HG03095 (cell line): ENCODE measurements at regions not wholly inside any gene's neighbourhood (a gene's known extent, or its start where the extent isn't known, plus 50 kb on each side); places are given as distances from the start of the nearest gene placed in this dataset.
A peak's percentile ranks its signal among the peaks of the same experiment; 100 is the strongest.
"Not testable (repeated sequence)": the region's sequence is repeated elsewhere in the genome, so short reads cannot be mapped to it uniquely, and the experiment has no call there.

Experiments
- ATAC-seq: cut with Tn5 transposase; IDR thresholded peaks from one replicate; pipeline ENCODE4 v1.9.1; 2021; ENCODE audit warnings: moderate library complexity; ENCODE audit not compliant: unreplicated experiment

DNA sequence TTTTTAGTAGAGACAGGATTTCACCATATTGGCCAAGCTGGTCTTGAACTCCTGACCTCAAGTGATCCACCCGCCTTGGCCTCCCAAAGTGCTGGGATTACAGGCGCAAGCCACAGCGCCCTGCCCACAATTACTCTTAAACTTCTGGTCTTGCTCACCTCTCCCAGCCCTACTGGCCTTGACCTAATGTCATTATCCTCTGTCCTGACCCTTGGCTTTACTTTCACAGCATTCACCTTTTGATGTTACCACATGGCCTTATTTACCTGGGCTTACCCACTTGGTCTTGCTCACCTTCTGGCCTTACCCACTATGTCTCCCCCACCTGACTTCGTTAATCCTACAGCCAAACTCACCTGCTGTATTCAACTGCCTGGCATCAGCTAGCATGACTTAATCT lies 105.9 kb downstream of the IL12A start:
- no peak for ATAC-seq

DNA sequence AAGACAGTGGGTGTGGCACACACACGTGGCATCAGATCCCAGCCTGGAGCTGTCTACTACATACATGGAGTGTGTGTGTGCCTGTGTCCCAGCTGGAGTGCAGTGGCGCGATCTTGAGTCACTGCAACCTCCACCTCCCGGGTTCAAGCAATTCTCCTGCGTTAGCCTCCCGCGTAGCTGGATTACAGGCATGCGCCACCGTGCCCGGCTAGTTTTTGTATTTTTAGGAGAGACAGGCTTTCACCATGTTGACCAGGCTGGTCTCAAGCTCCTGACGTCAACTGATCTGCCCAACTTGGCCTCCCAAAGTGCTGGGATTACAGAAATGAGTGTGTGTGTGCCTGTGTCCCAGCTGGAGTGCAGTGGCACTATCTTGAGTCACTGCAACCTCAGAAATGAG lies 108.8 kb downstream of the IL12A start:
- no peak for ATAC-seq

DNA sequence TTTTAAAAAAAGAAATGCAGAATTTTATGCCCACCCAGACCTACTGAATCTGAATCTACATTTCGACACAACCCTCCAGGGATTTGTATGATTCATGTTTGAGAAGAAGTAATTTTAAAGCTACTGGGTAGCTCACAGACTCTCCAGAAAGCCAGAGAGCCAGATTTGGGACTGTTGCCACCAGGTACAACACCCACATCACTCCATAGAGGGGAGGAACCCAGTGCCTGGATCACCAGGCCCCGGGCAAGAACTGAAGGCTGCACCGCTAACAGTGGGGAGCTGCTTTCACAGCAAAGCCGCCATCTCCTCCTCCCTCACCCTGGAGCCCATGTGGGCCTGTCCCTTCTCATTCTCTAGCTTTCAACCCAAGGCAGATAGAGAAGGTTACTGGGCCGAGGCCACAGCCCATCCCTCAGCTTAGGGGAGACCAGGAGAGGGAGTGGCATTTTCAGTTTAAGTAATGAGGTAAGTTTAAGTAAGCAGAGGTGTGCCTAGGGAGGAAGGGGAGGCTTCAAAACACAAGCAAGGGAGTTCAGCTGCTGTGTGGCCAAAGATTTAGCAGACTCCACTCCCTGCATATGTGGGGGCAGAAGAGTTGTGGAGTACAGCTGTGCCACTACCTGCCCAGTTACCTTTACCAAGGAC lies 109.8 kb downstream of the IL12A start:
- ATAC-seq: no peak

DNA sequence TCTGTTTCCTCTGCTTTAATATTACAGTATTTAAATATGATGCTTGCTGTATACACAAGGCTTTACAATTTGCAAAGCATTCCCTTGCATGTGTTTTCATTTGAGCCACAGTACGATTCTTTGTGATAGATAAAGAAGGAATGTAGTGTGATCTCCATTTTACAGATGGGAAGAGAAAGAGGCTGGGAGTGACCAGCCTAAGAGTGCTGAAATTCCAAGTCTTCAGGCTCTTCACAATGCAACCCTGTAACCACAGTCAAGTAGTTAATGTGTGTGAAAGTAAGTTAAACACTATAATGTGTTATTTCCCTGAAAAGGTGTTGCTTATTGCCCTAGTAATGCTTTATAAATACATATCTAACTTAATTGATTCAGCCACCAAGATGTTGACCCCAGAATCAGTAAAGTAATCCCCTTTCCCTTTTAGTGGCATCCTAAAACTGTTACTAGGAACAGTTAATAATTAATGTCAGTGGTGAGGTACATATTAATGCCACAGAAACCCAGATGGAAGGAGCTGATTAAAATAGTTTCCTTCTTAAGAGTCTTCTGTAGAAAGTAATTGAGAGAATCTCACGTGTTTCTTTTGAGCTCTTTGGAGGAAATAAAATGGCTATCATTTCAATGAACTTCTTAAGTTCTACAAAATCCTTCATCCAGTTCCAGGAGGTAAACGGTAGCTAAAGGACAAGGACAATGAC lies 110.4 kb downstream of the IL12A start:
- ATAC-seq: no peak

DNA sequence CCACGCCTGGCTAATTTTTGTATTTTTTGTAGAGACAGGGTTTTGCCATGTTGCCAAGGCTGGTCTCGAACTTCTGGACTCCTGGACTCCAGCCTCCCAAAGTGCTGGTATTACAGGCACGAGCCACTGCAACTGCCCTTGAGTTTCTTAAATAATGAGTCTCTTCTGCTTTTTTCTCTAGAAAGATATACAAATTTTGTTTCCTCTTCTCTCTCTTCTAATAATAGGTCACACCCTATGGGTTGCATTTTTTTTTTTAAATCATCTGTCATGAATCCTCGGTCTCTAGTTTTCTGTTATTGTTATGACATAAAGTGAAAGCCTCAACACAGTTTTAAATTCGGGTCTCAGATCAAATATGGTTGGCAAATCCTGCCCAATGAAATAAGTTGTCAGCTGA lies 111.2 kb downstream of the IL12A start:
- peak; percentile 48 for ATAC-seq

DNA sequence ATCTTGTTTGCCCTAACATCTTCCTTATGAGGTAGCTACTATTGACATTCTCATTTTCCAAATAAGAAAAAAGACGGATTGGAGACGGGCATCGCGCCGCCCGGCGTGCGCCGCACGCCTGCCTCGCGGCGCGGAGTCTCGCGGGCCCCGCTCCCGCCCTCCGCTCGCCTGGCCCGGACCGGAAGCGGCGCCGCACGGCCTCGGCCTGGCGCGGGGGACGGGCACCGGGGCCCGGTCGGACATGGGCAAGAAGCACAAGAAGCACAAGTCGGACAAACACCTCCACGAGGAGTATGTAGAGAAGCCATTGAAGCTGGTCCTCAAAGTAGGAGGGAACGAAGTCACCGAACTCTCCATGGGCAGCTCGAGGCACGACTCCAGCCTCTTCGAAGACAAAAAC lies 112.0 kb downstream of the IL12A start:
- no peak for ATAC-seq

DNA sequence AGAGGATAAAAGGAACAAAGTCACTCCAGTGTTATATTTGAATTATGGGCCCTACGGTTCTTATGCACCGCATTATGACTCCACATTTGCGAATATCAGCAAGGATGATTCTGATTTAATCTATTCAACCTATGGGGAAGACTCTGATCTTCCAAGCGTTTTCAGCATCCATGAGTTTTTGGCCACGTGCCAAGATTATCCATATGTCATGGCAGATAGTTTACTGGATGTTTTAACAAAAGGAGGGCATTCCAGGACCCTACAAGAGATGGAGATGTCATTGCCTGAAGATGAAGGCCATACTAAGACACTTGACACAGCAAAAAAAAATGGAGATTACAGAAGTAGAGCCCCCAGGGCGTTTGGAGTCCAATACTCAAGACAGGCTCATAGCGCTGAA lies 113.4 kb downstream of the IL12A start:
- not testable (repeated sequence) for ATAC-seq

DNA sequence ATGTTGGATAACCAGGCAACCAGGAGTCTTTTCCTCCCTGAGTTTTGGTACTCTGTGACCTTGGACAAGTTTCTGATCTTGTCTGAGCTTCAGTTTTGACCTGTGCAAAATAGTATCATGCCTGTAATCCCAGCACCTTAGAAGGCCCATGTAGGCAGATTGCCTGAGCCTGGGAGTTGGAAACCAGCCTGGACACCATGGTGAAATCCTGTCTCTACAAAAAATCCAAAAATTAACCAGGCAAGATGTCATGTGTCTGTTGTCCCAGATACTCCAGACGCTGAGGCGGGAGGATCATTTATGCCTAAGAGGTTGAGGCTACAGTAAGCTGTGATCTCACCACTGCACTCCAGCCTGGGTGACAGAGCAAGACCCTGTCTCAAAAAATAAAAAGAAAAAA lies 114.8 kb downstream of the IL12A start:
- no peak for ATAC-seq

DNA sequence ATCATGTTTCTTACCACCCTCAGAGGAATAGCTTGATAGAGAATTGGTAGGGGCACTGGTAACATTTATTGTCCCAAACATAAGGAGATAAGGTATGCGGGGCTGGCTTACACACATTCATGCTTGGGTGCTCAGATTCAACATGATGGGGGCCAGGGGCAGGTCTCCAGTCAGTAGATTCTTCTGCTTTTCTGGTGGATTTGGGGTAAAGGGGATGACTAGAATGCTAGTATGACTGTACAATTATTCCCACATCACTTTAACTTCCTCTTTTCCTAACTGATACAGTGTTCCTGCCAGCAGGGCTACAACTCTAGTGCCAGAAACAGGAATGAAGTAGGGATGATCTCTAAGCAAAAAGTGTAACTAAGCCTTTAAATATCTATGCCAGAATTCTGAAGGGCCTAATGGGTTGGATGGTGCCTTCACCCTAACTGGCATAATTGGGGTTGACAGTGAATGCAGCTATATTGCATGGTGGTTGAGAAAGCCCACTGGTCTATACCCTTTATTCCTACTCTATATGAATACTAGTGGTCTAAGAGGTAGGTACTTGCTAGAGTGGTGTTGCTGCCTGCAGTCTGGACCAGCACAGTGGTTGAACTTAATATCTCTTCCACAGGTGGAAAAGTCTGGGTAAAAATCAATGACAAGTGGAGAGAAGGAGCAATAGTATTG lies 117.4 kb downstream of the IL12A start:
- no peak for ATAC-seq

DNA sequence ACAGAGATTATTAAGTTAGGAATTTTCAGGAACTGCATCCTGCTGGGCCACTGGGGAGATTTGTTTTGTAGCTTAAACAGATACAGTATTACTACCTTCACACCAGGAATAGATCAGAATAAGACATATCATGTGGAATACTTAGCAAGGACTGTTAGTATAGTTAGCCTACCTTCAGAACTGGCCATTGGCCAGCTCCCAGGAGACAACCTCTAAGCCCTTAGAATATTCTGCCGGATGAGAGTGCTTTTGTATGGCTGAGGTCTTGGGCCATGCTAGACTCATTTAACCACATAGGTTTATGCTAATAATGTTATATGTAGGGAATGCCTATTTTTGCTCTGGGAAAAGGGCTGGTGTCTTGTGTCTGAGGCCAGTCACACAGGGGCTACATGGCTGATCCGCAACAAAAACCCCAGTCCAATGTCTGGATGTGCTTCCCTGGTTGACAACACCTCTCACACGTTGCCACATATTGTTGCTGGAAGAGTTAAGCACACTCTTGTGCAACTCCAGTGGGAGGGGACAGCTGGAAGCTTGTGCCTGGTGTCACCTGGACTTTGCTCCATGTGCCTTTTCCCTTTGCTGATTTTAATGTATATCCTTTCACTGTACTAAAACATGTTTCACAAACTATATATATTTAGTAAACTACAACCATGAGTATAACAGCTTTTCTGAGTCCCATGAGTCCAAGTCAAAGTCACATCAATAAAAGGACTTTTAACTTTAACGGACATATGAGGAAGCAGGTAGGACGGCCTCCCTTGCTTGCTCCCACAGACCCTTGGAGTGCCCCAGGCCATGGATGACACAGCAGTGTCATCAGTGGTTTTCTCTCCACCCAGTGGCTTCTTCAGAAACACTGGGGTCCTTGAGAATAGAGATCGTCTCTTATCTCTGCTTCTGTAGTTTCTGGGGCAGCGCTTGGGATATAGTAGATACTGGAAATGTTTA lies 118.0 kb upstream of the C3orf80 start:
- no peak for ATAC-seq

DNA sequence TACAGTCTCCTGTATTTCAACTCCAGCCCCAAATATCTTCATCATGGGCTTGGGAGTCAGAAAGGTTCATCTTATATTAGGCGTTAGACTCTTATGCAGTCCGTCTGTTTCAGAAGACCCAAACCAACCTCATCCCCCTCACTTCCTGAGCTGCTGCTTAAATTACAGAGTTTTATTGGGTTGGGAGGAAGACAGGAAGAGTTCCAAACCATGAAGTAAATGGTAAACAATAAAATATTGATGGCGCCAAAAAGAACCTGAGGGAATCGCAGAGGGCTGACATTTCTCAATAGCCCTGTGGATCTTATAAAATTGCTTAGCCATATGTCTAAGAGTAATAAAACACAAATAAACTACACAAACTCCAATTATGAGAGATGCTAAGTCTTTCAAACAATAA lies 116.9 kb upstream of the C3orf80 start:
- no peak for ATAC-seq

DNA sequence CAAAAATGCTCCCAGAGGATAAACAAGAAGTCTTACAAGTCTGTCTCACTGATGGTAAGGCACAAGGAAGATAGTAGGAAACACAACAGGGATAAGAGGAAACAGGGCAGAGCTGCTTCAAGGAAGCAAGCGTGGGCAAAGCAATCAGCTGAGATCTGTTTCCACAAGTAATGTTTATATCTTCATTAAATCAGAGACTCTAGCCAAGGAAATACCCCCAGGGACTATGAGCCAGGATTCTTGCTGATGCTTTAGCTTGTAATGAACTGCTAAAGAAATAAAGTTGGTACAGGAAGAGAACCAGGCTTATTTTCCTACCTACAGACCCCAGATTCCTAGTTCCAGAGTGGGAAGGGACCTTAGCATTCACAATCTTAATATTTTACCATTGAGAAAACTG lies 112.7 kb upstream of the C3orf80 start:
- ATAC-seq: no peak

DNA sequence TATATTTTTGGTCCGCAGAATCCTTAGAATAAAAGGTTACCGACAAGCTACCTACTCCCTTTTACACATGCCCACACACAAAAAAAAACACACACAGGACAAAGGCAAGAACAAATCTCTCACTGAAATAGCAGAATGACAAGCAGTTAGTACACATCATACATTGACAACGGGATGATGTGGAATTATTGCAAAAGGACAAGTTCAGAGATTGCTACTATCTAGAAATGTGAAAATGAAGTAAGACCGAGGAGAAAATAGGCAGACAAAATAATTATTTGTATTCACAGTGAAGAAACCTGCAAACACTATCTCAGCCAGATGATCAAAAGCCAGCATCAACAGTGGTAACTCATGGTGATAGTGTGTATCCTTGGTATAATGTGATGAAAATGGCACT lies 112.2 kb upstream of the C3orf80 start:
- ATAC-seq: no peak

DNA sequence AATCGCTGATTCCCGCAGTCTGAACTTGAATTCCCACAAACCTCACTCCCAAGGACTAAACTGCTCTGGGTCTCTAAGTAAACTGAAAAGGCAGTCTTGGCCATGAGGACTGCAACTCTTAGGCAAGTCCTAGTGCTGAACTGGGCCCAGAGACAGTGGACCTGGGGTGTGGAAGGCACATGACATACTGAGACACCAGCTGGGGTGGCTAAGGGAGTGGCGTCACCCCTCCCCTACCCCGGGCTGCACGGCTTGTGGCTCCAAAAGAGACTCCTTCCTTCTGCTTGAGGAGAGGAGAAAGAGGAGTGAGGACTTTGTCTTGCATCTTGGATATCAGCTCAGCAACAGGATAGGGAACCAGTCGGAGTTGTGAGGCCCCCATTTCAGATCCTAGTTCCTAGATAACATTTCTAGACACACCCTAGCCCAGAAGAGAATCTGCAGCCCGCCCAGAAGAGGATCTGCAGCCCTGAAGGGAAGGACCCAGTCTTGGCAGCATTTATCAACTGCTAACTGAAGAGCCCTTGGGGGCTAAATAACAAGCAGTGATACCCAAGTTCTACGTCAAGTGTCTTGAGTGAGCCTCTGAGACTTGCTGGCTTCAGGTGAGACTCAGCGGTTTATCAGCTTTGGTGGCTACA lies 110.7 kb upstream of the C3orf80 start:
- ATAC-seq: no peak

DNA sequence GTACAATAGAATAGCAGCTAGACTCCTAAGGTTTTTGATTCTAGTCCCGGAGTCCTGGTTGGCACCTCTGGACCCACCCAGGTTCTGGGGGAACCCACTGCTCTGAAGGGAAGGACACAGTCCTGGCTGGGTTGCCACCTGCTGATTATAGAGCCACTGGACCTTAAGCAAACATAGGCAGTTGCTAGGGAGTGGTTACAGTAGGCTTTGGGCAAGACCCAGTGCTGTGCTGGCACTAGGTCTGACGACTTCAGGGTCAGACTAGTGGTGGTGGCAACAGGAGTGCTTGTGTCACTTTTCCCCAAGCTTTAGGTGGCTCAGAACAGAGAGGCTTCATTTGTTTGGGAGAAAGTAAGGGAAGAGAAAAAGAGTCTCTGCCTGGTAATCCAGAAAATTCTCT lies 109.8 kb upstream of the C3orf80 start:
- ATAC-seq: no peak

DNA sequence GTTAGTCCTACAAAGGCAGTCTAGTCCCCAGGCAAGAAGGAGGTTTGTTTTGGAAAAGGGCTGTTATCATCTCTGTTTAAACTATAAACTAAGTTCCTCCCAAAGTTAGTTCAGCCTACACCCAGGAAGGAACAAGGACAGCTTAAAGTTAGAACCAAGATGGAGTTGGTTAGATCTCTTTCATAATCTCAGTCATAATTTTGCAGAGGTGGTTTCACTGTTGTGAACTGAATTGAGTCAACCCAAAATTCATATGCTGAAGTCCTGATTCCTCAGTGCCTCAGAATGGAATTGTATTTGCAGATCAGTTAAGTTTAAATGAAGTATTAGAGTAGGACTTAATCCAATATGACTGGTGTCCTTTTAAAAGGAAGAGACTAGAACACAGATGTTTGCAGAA lies 101.0 kb upstream of the C3orf80 start:
- ATAC-seq: no peak

DNA sequence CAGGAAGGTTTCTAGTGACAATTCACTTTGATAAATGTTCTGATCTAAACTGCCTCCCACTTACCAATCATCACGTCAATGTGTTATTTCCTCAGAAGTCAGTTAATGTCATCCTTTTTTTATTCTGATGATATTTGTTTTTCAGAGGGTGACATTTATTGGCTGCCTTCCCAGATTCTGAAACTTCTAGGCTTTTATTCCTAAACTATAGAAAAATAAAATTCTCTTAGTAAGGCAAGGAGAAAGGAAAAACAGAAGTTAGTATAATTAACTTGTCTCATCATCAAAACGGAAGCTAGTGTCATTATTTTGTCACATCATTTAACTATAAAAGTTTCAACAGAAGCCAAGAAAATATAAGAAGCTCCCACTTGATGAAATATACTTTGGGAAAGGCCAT lies 100.0 kb upstream of the C3orf80 start:
- no peak for ATAC-seq

DNA sequence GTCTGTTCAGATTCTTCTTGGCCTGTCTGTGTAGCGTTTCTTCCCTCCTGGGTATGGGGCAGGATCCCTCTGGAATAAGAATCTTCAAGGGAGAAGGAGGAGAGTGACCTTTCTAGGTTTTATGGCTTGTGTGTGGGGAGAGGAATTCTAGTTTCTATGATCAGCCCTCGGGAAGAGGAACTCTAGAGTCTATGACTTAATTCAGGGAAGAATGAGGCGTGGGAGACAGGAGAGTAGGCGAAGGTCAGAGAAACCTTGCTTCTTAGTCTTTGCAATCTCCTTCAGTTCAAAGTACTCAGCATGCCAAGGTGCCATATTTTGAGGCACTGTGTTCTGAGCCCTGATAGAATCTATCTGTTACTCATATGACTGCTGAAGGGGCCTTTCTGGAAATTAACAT lies 99.2 kb upstream of the C3orf80 start:
- no peak for ATAC-seq

DNA sequence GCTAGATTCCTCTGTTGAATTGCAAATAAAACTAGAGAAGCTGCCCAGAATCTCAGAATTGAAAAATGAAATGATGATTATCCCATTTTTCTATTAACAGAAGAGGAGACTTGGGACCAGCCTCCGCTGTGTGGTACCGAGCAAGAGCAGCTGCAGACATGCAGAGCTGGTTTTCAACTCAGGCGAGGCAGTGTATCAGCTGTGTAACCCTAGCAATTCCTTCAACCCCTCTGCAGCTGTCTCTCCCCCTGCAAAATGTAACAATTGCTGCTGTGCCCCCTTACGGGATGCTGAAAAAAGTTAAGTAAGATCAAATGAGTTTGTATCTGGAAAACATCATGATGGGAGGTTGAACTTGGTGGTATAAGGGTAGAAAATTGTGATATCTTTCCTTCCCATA lies 98.5 kb upstream of the C3orf80 start:
- no peak for ATAC-seq

DNA sequence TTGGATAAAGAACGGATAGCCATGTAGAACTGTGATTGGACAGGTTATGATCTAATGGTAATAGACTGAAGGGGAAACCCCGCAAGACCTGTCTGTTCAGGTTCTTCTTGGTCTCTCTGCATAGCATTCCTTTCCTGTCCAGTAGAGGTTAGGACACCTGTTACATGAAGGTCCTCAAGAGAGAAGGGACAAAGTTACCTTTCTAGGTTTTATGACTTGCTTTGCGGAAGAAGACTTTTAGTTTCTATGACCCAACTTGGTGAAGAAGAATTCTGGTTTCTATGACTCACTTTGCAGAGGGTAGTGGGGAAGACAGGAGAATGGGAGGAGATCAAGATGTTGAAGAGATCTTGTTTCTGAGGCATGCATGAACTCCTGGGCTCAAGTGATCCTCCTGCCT lies 97.9 kb upstream of the C3orf80 start:
- peak; percentile 58 for ATAC-seq

DNA sequence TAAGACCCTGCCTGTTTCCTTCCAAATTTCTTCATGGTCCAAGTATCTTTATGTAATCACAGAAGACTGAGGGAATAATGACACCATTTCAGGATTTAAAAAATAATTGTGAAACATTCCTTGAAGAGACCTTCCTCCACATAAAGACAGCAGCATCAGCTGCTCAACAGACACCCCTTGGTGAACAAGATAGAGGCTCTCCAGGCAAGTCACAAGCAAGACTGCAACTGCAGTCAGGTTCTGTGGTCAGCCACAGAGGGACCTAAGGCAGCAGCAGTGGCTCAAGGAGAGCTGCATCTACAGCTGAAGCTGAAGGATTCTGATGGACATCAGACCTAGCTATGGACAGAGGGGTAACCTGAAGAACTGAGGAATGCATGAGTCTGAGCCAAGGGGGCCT lies 97.2 kb upstream of the C3orf80 start:
- no peak for ATAC-seq
